NCI-H2081 (cell line): ENCODE measurements at regions not wholly inside any gene's neighbourhood (a gene's known extent, or its start where the extent isn't known, plus 50 kb on each side); places are given as distances from the start of the nearest gene placed in this dataset.

Experiments used
- DNase-seq, 2 experiments: peaks; one replicate each; lab custom pipeline; 2025; lab: John Stamatoyannopoulos, UW

GRCh38 chr15:52876991-52877663, 87.0 kb upstream of the ONECUT1 start:
- DNase-seq: no peak

- no peak for DNase-seq
Measured at GRCh38 chr15:52872036-52872818, 82.1 kb upstream of the ONECUT1 start.

GRCh38 chr15:52870015-52870414, 79.9 kb upstream of the ONECUT1 start:
- DNase-seq: no peak

- no peak for DNase-seq
Measured at GRCh38 chr15:52866698-52867097, 76.6 kb upstream of the ONECUT1 start.

GRCh38 chr15:52862677-52863076, 72.5 kb upstream of the ONECUT1 start:
- no peak for DNase-seq

- peak in 1 of 2 experiments; percentile 39 for DNase-seq
Measured at GRCh38 chr15:52858782-52859176, 68.6 kb upstream of the ONECUT1 start.

- no peak for DNase-seq
Measured at GRCh38 chr15:52857937-52858781, 68.0 kb upstream of the ONECUT1 start.

- no peak for DNase-seq
Measured at GRCh38 chr15:52857471-52857870, 67.3 kb upstream of the ONECUT1 start.

GRCh38 chr15:52856286-52856685, 66.2 kb upstream of the ONECUT1 start:
- no peak for DNase-seq

- DNase-seq: no peak
Measured at GRCh38 chr15:52855157-52855556, 65.0 kb upstream of the ONECUT1 start.

- DNase-seq: no peak
Measured at GRCh38 chr15:52844823-52845222, 54.7 kb upstream of the ONECUT1 start.
